H1 (cell line): ENCODE measurements at regions not wholly inside any gene's neighbourhood (a gene's known extent, or its start where the extent isn't known, plus 50 kb on each side); places are given as distances from the start of the nearest gene placed in this dataset.

Experiments
- CEBPB ChIP-seq: IDR thresholded peaks from 2 replicates; pipeline ENCODE4 v1.6.1; 2012; ENCODE audit warnings: low read depth, low read length
- CREB1 ChIP-seq: IDR thresholded peaks from 2 replicates; pipeline ENCODE4 v1.6.1; 2012; ENCODE audit warnings: inconsistent platforms
- CTCF ChIP-seq, 3 experiments: IDR thresholded peaks; 1 replicate in 2 of 3; 2 replicates in 1 of 3; pipeline versions ENCODE4 v1.5.1 to v1.6.1; 2011; ENCODE audit warnings: low read length in 3 of 3, mild to moderate bottlenecking in 3 of 3, inconsistent platforms in 2 of 3, low read depth in 1 of 3, moderate library complexity in 1 of 3; ENCODE audit not compliant: insufficient read depth in 1 of 3; ENCODE audit errors: control extremely low read depth in 1 of 3
- EP300 ChIP-seq, 2 experiments: IDR thresholded peaks; 1 replicate in 1 of 2; 2 replicates in 1 of 2; pipeline ENCODE4 v1.6.1; 2011 to 2012; ENCODE audit warnings: low read depth in 2 of 2, low read length in 2 of 2, mild to moderate bottlenecking in 2 of 2, borderline replicate concordance in 1 of 2, inconsistent platforms in 1 of 2, moderate library complexity in 1 of 2
- JUN ChIP-seq: IDR thresholded peaks from 2 replicates; pipeline ENCODE4 v1.6.1; 2011; ENCODE audit warnings: low read depth, mild to moderate bottlenecking, improper control_type of control experiment, low read length
- PHF8 ChIP-seq: fragments of 200-600 bp; sonication (generic); conservative IDR thresholded peaks from 2 replicates; pipeline ENCODE4 v1.7.1; 2012; ENCODE audit warnings: low read depth, mild to moderate bottlenecking, inconsistent platforms, low read length, moderate library complexity
- POLR2A ChIP-seq, 2 experiments: IDR thresholded peaks; 1 replicate in 1 of 2; 2 replicates in 1 of 2; pipeline ENCODE4 v1.6.1; 2011; ENCODE audit warnings: low read depth in 2 of 2, low read length in 2 of 2, mild to moderate bottlenecking in 2 of 2; ENCODE audit errors: control extremely low read depth in 1 of 2
- POLR2AphosphoS5 ChIP-seq: IDR thresholded peaks from 2 replicates; pipeline ENCODE4 v1.6.1; 2011; ENCODE audit warnings: low read depth, low read length
- RBBP5 ChIP-seq: IDR thresholded peaks from 2 replicates; pipeline ENCODE4 v1.7.1; 2012; ENCODE audit warnings: low read depth, mild to moderate bottlenecking, inconsistent platforms, low read length, moderate library complexity, borderline replicate concordance
- TAF1 ChIP-seq: IDR thresholded peaks from 2 replicates; pipeline ENCODE4 v1.6.1; 2011; ENCODE audit warnings: mild to moderate bottlenecking, low read depth, low read length
- USF2 ChIP-seq: IDR thresholded peaks from 2 replicates; pipeline ENCODE4 v1.6.1; 2011; ENCODE audit warnings: low read length, improper control_type of control experiment
- YY1 ChIP-seq: IDR thresholded peaks from 2 replicates; pipeline ENCODE4 v1.6.1; 2011; ENCODE audit warnings: low read depth, mild to moderate bottlenecking, low read length

GRCh38 chr6:169365567-169366257 lies 112.1 kb upstream of the THBS2 start:
- TF ChIP-seq CTCF (IDR thresholded peaks at IDR 0.05; ENCODE audit: control extremely low read depth in 1 of 3, insufficient read depth in 1 of 3, low read depth in 1 of 3, low read length in 3 of 3) (no peak), POLR2A (IDR thresholded peaks at IDR 0.05; ENCODE audit: control extremely low read depth in 1 of 2, low read depth in 2 of 2, low read length in 2 of 2) (no peak), POLR2AphosphoS5 (no peak), PHF8 (no peak), JUN (no peak), EP300 (IDR thresholded peaks at IDR 0.05; ENCODE audit: borderline replicate concordance in 1 of 2, low read depth in 2 of 2, low read length in 2 of 2) (no peak), CEBPB (no peak), RBBP5 (no peak), USF2 (no peak), TAF1 (no peak), YY1 (no peak), CREB1 (no peak)
